ENCODE measurements at regions not wholly inside any gene's neighbourhood (a gene's known extent, or its start where the extent isn't known, plus 50 kb on each side); places are given as distances from the start of the nearest gene placed in this dataset.

DNA sequence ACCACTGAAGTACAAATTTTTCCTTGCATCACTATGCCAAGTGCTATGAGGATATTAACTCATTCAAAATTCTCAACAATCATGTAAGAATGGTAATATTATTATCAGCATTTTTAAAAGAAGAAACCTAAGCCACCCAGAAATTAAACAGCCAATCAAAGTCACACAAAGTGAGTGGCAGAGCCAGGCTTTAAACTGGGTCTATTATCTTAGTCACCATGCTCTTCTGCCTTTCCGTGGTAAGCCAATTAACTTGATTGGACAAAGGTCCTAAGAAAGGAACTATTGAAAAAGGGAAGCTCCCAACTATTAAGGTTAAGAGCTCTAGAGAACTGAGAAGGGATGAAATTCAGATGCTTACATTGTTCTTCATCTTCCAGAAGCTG lies 111.5 kb downstream of the ASB9 start:
- TF ChIP-seq, protein P1, sequence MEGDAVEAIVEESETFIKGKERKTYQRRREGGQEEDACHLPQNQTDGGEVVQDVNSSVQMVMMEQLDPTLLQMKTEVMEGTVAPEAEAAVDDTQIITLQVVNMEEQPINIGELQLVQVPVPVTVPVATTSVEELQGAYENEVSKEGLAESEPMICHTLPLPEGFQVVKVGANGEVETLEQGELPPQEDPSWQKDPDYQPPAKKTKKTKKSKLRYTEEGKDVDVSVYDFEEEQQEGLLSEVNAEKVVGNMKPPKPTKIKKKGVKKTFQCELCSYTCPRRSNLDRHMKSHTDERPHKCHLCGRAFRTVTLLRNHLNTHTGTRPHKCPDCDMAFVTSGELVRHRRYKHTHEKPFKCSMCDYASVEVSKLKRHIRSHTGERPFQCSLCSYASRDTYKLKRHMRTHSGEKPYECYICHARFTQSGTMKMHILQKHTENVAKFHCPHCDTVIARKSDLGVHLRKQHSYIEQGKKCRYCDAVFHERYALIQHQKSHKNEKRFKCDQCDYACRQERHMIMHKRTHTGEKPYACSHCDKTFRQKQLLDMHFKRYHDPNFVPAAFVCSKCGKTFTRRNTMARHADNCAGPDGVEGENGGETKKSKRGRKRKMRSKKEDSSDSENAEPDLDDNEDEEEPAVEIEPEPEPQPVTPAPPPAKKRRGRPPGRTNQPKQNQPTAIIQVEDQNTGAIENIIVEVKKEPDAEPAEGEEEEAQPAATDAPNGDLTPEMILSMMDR (IDR thresholded peaks at IDR 0.05), result no peak
- no peak for TF ChIP-seq EP300 (IDR thresholded peaks at IDR 0.05)
- TF ChIP-seq POLR2A (IDR thresholded peaks at IDR 0.05), result no peak
